ENCODE measurements at regions not wholly inside any gene's neighbourhood (a gene's known extent, or its start where the extent isn't known, plus 50 kb on each side); places are given as distances from the start of the nearest gene placed in this dataset.

DNA sequence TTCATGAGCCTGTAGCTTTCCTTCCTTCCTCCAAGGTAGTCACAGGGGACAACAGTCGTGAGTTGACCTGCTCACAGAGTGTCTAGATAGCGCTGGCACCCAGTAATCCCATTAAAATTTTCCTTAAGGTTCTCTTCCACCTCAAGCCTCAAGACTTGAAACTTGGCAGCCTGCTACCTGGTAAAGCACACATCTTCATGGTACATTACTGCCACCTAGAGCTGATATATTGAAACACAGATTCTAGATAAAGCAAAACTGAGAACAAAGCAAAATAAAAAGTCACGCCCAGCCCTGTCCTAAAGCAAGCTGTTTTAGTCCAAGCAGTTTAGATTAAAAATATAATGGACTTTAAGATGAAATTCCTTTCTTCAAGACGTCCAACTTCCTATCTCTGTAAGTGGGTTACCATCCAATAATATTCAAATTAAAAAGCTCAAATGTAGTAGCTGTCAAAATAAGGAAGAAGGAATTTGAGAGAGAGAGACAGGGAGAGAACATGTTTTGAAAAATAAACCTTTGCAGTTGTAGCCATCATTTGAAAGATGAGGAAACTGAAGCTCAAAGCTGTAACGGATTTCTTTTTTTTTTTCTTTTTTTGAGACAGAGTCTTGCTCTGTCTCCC, 50.7 kb upstream of the CD83 start:
- DNase-seq = peak; percentile 86

DNA sequence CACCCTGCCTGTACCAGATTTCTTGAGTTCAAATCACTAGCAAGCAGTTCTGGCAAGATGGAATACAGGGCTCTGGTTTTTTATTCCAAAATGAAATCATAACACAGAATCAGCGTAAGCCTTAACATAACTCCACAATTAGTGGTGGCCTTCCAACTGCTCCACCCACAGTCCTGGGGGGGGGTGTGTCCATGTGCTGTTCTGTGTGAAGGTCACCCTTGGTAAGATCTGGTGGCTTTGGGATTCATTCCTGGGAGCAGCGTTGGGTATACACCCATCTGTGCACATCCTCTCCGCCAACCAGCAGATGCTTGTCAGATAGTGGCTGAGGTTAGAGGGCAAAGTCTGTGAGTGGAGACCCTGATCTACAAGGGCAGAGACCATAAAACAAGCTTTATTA, 49.9 kb upstream of the CD83 start:
- DNase-seq = no peak

Data from NCI-H1105 treated with DMSO at 0.1 percent for 48 hours (cell line).